NCI-H748 (cell line): ENCODE measurements at regions not wholly inside any gene's neighbourhood (a gene's known extent, or its start where the extent isn't known, plus 50 kb on each side); places are given as distances from the start of the nearest gene placed in this dataset.

Experiments
- DNase-seq: peaks from one replicate; lab custom pipeline; 2025; ENCODE audit not compliant: unreplicated experiment; lab: John Stamatoyannopoulos, UW

GRCh38 chr14:76599559-76600287 is 161.5 kb upstream of the VASH1 start:
- peak; percentile 39 for DNase-seq

DNA sequence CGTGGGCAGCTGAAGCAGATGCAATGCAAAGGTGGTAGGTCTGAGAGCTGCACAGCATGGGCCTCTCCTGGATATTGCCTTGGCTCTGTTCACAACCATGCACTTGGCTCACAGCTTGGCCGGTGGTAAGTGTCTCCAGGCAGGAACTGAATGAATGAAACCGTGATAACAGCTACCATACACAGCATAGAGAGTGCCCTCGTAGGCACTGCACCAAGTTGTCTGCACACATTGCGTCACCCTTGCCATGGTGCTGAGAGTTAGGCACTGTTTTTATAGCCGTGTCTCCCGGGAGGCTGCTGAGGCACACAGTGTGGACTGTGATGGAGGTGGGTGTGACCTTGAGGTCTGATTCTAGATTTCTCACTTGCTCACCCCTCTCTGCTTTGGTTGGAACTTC is 157.6 kb upstream of the VASH1 start:
- DNase-seq = no peak

DNA sequence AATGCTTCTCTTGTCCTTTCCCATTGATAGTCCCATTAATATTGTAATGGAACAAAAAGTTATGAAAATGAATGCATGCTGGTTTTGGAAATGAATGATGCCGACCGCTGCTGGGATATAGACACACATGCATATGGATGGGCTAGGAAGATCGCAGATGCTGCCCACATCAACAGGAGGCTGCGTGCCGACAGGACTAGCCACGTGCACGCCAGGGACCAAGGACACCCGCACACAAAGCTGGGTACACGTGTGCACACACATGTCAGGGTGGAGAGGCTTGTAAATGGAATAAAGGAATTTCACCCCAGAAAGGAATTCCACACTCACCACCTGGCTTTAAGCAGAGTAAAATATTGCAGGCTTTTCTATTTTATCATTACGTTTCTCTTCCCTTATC is 153.8 kb upstream of the VASH1 start:
- DNase-seq = no peak

GRCh38 chr14:76612654-76613053 is 148.6 kb upstream of the VASH1 start:
- no peak for DNase-seq

DNA sequence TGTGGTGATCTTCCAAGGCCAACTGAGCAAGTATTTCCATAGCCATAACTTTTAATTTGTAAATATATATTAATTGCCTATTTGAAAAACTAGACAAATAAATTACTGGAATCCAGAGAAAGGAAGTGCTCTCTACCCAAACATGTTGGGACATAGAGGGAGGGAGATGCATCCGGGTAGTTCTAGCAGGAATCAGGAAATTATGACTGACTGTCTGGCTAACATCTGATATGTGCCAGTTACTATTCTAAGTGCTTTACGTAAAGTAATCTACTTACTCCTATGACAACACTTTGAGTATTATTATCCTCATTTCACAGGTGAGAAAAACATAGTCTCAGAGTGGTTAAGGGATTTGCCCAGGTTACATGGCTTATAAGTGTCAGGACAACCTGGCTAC is 147.7 kb upstream of the VASH1 start:
- DNase-seq = no peak

DNA sequence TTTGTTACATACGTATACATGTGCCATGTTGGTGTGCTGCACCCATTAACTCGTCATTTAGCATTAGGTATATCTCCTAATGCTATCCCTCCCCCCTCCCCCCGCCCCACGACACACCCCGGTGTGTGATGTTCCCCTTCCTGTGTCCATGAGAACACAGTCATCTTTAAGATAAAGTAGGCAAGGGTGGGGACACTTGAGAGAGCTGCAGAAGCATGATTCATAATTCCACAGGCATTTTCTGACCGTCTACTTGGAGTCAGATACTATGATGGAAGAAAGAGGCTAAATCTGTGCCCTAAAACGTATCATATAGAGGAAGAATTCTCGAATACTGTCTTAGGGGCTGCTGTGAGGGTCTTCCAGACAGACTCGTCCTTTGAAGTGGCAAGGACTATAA is 145.9 kb upstream of the VASH1 start:
- DNase-seq = no peak

- DNase-seq = no peak
Measured at GRCh38 chr14:76617440-76617839, 143.8 kb upstream of the VASH1 start.

- no peak for DNase-seq
Measured at GRCh38 chr14:76636602-76637001, 124.7 kb upstream of the VASH1 start.

DNA sequence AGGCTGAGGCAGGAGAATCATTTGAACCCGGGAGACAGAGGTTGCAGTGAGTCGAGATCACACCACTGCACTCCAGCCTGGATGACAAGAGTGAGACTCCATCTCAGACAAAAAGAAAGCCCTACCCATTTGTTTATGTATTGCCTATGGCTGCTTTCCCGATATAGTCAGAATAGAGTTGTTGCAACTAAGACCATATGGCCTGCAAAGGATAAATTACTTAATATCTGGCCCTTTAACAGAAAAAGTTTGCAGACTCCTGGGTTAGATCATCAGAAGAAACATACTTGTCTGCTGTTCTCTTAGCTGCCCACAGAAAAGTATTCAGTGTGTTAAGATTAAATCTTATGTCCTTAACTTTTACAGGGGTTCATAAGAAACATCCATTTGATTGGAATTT is 122.4 kb upstream of the VASH1 start:
- no peak for DNase-seq

DNA sequence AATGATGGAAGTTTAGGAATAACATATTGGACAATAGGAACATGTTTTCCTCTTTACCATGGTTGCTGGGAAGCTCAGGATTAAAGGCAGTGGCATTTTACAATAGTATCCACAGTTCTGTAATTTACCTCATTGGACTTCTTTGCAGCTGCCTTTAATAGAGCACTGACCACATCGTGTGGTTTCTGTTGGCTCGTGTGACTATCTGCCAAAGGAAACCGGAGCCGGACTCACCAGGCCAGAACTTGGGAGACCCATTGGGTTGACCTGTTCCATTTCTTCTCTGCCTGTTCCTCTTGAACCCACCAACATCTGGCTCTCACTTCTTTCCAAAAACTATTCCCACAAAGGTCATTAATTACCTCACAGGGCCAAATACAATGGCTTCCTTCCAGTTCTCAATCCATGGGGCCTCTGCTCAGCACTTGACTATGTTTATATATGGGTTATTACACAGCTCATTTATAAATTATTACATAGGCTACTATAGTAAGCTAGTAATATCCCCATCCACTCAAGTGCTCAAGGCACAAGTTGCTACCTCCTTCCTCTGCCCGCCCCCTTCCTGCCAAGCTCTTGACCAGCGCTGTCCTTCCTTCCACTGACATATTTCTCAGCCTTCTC is 121.5 kb upstream of the VASH1 start:
- no peak for DNase-seq

GRCh38 chr14:76640923-76641395 is 120.3 kb upstream of the VASH1 start:
- peak; percentile 97 for DNase-seq

GRCh38 chr14:76641541-76641940 is 119.7 kb upstream of the VASH1 start:
- peak; percentile 54 for DNase-seq

GRCh38 chr14:76643887-76644286 is 117.4 kb upstream of the VASH1 start:
- no peak for DNase-seq

- peak; percentile 58 for DNase-seq
Measured at GRCh38 chr14:76644855-76645518, 116.3 kb upstream of the VASH1 start.

- peak; percentile 68 for DNase-seq
Measured at GRCh38 chr14:76647697-76648298, 113.5 kb upstream of the VASH1 start.

GRCh38 chr14:76651410-76652055 is 109.7 kb upstream of the VASH1 start:
- DNase-seq = peak; percentile 28

GRCh38 chr14:76653875-76654572 is 107.2 kb upstream of the VASH1 start:
- DNase-seq = peak; percentile 21

- peak; percentile 52 for DNase-seq
Measured at GRCh38 chr14:76654573-76655108, 106.6 kb upstream of the VASH1 start.

- no peak for DNase-seq
Measured at GRCh38 chr14:76655331-76655730, 105.9 kb upstream of the VASH1 start.

GRCh38 chr14:76656592-76656991 is 104.7 kb upstream of the VASH1 start:
- DNase-seq = no peak
